ENCODE measurements at regions not wholly inside any gene's neighbourhood (a gene's known extent, or its start where the extent isn't known, plus 50 kb on each side); places are given as distances from the start of the nearest gene placed in this dataset.
A peak's percentile ranks its signal among the peaks of the same experiment; 100 is the strongest.

DNA sequence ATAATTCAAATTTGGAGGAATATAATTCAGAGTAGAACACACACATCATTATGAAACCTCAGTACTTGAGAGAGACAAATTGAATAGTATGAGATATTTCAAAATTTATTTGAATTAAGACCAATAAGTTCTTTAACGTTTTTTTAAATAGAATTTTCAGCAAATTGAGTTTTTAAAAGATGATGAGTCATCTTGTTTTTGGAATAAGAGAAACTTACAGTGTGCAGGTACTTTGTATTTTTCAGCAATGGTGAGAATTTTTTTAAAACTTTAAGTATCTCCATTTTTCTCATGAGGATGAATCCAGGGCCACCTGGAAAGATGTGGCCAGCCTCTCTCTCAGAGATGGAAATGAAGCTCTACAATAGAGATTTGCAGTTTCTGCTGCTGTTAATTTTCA, 1015.0 kb upstream of the TENM4 start:
- FAIRE-seq (no peak), DNase-seq (ENCODE audit: low read depth) (no peak)
- Histone ChIP-seq H3K36me3 (ENCODE audit: control insufficient read depth, insufficient read depth, low read length) (no peaks in the 10 kb centered on the region), H3K27me3 (ENCODE audit: control insufficient read depth, insufficient read depth, low read length) (no peaks in the 10 kb centered on the region), H3K4me3 (ENCODE audit: low read depth, low read length) (no peak overlapping the region)
- TF ChIP-seq, protein P1, sequence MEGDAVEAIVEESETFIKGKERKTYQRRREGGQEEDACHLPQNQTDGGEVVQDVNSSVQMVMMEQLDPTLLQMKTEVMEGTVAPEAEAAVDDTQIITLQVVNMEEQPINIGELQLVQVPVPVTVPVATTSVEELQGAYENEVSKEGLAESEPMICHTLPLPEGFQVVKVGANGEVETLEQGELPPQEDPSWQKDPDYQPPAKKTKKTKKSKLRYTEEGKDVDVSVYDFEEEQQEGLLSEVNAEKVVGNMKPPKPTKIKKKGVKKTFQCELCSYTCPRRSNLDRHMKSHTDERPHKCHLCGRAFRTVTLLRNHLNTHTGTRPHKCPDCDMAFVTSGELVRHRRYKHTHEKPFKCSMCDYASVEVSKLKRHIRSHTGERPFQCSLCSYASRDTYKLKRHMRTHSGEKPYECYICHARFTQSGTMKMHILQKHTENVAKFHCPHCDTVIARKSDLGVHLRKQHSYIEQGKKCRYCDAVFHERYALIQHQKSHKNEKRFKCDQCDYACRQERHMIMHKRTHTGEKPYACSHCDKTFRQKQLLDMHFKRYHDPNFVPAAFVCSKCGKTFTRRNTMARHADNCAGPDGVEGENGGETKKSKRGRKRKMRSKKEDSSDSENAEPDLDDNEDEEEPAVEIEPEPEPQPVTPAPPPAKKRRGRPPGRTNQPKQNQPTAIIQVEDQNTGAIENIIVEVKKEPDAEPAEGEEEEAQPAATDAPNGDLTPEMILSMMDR (IDR thresholded peaks at IDR 0.05; ENCODE audit: insufficient read depth, low read length, severe bottlenecking) = no peak

DNA sequence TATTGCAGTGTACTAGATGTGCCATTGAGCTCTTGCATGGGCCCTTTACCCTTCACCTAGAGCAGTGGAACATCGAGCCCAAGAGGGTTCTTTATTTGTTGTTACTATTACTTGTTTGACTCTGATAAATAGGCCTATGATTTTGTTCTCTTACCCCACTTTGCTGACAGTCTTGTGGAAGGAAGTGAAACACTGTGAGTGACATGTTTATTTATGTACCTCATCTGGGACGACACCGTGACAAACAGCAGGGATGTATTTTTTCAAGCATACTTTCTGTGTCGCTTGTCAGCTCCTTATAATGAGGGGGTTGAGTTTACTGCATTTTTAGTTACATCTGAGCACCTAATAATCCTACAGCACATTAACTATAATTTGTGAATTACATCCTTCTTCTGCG, 1010.3 kb upstream of the TENM4 start:
- DNase-seq (ENCODE audit: low read depth) (no peak), FAIRE-seq (no peak)
- Histone ChIP-seq H3K27me3 (ENCODE audit: control insufficient read depth, insufficient read depth, low read length) (no peaks in the 10 kb centered on the region), H3K4me3 (ENCODE audit: low read depth, low read length) (no peak overlapping the region), H3K36me3 (ENCODE audit: control insufficient read depth, insufficient read depth, low read length) (no peaks in the 10 kb centered on the region)
- TF ChIP-seq, protein P1 (IDR thresholded peaks at IDR 0.05; ENCODE audit: insufficient read depth, low read length, severe bottlenecking) = no peak

DNA sequence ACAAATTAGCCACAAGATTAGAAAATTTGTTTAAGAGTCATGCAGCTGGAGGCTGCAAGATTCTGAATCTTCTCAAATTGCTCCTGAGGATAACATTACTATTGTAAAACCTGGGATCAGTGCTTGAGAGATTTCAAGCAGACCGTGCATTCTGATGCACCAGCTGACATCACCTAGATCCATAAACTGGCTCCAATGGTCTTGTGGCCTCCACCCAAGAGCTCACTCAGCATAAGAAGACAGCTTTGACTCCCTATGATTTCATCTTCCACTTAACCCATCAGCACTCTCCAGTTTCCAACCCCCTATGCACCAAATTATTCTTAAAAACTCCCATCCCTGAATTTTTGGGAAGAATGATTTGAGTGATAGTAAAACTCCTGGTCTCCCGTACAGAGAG, 1007.9 kb upstream of the TENM4 start:
- no peaks in the 10 kb centered on the region for H3K36me3 ChIP-seq (ENCODE audit: control insufficient read depth, insufficient read depth, low read length)
- TF ChIP-seq, protein P1 (IDR thresholded peaks at IDR 0.05; ENCODE audit: insufficient read depth, low read length, severe bottlenecking) = no peak
- no peak overlapping the region for H3K4me3 ChIP-seq (ENCODE audit: low read depth, low read length)
- DNase-seq (ENCODE audit: low read depth) (no peak), FAIRE-seq (no peak)
- no peaks in the 10 kb centered on the region for H3K27me3 ChIP-seq (ENCODE audit: control insufficient read depth, insufficient read depth, low read length)

DNA sequence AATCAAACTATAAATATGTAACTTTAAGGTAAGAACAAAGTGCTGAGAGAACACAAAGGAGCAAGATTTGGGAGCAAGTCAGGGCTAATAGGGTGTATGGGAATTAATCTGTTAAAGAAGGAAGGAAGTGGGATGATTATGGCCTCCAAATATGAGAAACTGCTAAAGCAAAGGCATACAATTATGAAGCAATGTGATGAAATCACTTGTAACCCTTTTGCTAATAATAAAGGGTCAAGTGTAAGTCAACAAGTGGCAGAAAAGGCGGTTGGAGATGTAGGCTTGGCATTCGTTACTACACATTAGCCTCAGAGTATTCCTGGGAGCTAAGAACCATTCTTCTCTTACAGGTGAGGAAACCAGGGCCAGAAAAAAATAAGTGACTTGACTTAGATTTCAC, 1002.3 kb upstream of the TENM4 start:
- no peaks in the 10 kb centered on the region for H3K36me3 ChIP-seq (ENCODE audit: control insufficient read depth, insufficient read depth, low read length)
- TF ChIP-seq, protein P1 (IDR thresholded peaks at IDR 0.05; ENCODE audit: insufficient read depth, low read length, severe bottlenecking) = no peak
- FAIRE-seq = peak; percentile 66
- no peak overlapping the region for H3K4me3 ChIP-seq (ENCODE audit: low read depth, low read length)
- H3K27me3 ChIP-seq (ENCODE audit: control insufficient read depth, insufficient read depth, low read length) = no peaks in the 10 kb centered on the region
- peak; percentile 90 for DNase-seq (ENCODE audit: low read depth)

DNA sequence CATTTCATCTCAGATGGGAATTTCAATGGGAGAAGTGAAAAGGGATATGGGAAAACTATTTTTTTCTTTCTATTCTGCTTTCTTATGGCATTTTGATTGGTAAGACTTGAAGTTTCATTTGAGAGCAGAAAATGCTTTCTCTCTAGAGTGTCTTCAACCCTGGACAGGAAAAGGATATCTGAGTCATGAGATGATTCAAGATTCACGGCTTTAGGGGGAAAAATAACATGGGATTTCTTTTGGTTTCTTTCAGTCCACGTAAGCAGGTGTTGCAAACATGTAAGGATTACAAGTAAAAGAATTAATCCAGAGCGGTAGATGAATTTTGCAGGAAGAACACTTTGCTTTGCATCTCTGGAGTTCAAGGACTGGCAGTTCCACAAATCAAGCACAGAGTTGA, 1001.0 kb upstream of the TENM4 start:
- FAIRE-seq (peak; percentile 62), DNase-seq (ENCODE audit: low read depth) (peak; percentile 90)
- Histone ChIP-seq H3K4me3 (ENCODE audit: low read depth, low read length) (no peak overlapping the region), H3K36me3 (ENCODE audit: control insufficient read depth, insufficient read depth, low read length) (no peaks in the 10 kb centered on the region), H3K27me3 (ENCODE audit: control insufficient read depth, insufficient read depth, low read length) (no peaks in the 10 kb centered on the region)
- TF ChIP-seq, protein P1 (IDR thresholded peaks at IDR 0.05; ENCODE audit: insufficient read depth, low read length, severe bottlenecking) = no peak

DNA sequence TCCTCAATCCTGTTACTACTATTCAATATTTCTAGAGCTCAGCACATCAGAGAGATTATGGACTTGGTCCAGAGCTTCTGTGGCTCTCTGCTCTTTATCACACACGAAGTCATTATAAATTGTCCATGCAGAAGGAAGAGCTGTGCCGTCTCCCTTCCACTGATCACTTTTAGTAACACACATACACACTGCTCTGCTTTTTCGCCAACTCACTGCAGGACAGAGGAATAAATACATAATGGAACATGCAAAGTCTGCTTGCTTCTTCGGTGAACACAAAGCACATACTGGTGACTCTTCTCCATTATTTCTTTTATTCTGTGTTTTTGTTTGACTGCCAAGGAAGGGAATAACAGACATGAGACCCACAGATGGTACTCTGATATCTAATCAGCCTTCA, 1000.0 kb upstream of the TENM4 start:
- DNase-seq (ENCODE audit: low read depth) (no peak), FAIRE-seq (no peak)
- no peak overlapping the region for H3K4me3 ChIP-seq (ENCODE audit: low read depth, low read length)
- no peaks in the 10 kb centered on the region for H3K27me3 ChIP-seq (ENCODE audit: control insufficient read depth, insufficient read depth, low read length)
- H3K36me3 ChIP-seq (ENCODE audit: control insufficient read depth, insufficient read depth, low read length) = no peaks in the 10 kb centered on the region
- TF ChIP-seq, protein P1 (IDR thresholded peaks at IDR 0.05; ENCODE audit: insufficient read depth, low read length, severe bottlenecking) = no peak
